HepG2 (cell line): ENCODE measurements at regions not wholly inside any gene's neighbourhood (a gene's known extent, or its start where the extent isn't known, plus 50 kb on each side); places are given as distances from the start of the nearest gene placed in this dataset.

Source experiments
- ATAC-seq: fragments of 200-7000 bp; cut with Tn5 transposase; 3 replicates; pipeline ENCODE4 v1.9.1; 2020; ENCODE audit warnings: mild to moderate bottlenecking, moderate library complexity
- BruUV-seq: library from RNA; stranded (reverse); fragments of 400-500 nt; replicated peaks from 2 replicates; lab custom pipeline; 2021; lab: Mats Ljungman, UMichigan
- CTCF ChIA-PET: fragments of 300-600 bp; formaldehyde crosslinking; extraction: SDS; loops from one replicate; lab custom pipeline; 2021; ENCODE audit warnings: low total read pairs, inconsistent platforms, low intra/inter-chr PET ratio; lab: Yijun Ruan, JAX
- POLR2A ChIA-PET: fragments of 350-600 bp; sonication (Branson Sonifier 250); formaldehyde crosslinking; loops from one replicate; lab custom pipeline; 2020; ENCODE audit warnings: antibody characterized with exemption, inconsistent platforms; lab: Yijun Ruan, JAX
- DNase-seq: peaks from one replicate; pipeline ENCODE4 v3.0.0-alpha.2; 2015; ENCODE audit warnings: low spot score
- FAIRE-seq: peaks from 3 replicates; lab custom pipeline; 2011; peaks lifted over from hg19 to GRCh38; lab: Jason Lieb, UNC
- H2AFZ ChIP-seq: one replicate; pipeline ENCODE4 v1.6.1; 2011; ENCODE audit warnings: low read length, inconsistent platforms
- H3K27ac ChIP-seq: fragments of 300-600 bp; 3 replicates; pipeline ENCODE4 v1.8.0; 2011; ENCODE audit warnings: mixed run types, mild to moderate bottlenecking, mixed read lengths, low read length, inconsistent platforms; ENCODE audit not compliant: insufficient read depth; ENCODE audit errors: extremely low read length
- H3K27me3 ChIP-seq, 2 experiments: fragments of 200-600 bp in 1 of 2; 2 replicates in 1 of 2; 3 replicates in 1 of 2; pipeline versions ENCODE4 v1.6.0 to v1.8.0; 2011; ENCODE audit warnings: low read length in 2 of 2, mild to moderate bottlenecking in 2 of 2, moderate library complexity in 2 of 2, inconsistent platforms in 1 of 2; ENCODE audit not compliant: insufficient read depth in 2 of 2, control insufficient read depth in 1 of 2
- H3K36me3 ChIP-seq, 2 experiments: fragments of 200-600 bp in 1 of 2; replicated peaks in 1 of 2; 2 replicates in 1 of 2; 3 replicates in 1 of 2; pipeline versions ENCODE4 v1.5.1 to v1.8.0; 2011; ENCODE audit warnings: low read length in 2 of 2, inconsistent platforms in 1 of 2; ENCODE audit not compliant: insufficient read depth in 2 of 2, control insufficient read depth in 1 of 2
- H3K4me1 ChIP-seq: 2 replicates; pipeline ENCODE4 v1.5.1; 2012; ENCODE audit warnings: low read length, inconsistent platforms; ENCODE audit not compliant: insufficient read depth
- H3K4me2 ChIP-seq: 2 replicates; pipeline ENCODE4 v1.6.0; 2011; ENCODE audit warnings: low read depth, low read length, inconsistent platforms
- H3K4me3 ChIP-seq, 3 experiments: fragments of 200-600 bp in 1 of 3; sonication (generic), shearing (Covaris generic) in 1 of 3; replicated peaks in 1 of 3; 2 replicates each; pipeline ENCODE4 v1.5.1; 2011 to 2016; ENCODE audit warnings: low read length in 3 of 3, inconsistent platforms in 2 of 3, low read depth in 2 of 3, mild to moderate bottlenecking in 2 of 3, control low read depth in 1 of 3, mixed read lengths in 1 of 3; ENCODE audit not compliant: insufficient read depth in 1 of 3
- H3K79me2 ChIP-seq: one replicate; pipeline ENCODE4 v1.6.1; 2011; ENCODE audit warnings: low read length, inconsistent platforms; ENCODE audit not compliant: insufficient read depth
- H3K9ac ChIP-seq: 2 replicates; pipeline ENCODE4 v1.6.0; 2011; ENCODE audit warnings: mild to moderate bottlenecking, low read depth, low read length, inconsistent platforms; ENCODE audit not compliant: insufficient read depth
- H3K9me3 ChIP-seq: 2 replicates; pipeline ENCODE4 v1.5.1; 2012; ENCODE audit warnings: mild to moderate bottlenecking, low read length
- H4K20me1 ChIP-seq: 2 replicates; pipeline ENCODE4 v1.6.0; 2011; ENCODE audit warnings: inconsistent platforms, mild to moderate bottlenecking, low read length, moderate library complexity; ENCODE audit not compliant: insufficient read depth
- BHLHE40 ChIP-seq: IDR thresholded peaks from 2 replicates; pipeline ENCODE4 v1.6.1; 2011; ENCODE audit warnings: low read length, improper control_type of control experiment
- DNMT1 ChIP-seq: sonication (generic); formaldehyde crosslinking; IDR thresholded peaks from 2 replicates; pipeline ENCODE4 v1.5.1; 2020; ENCODE audit warnings: mild to moderate bottlenecking, missing genetic modification reagents
- HNRNPL ChIP-seq: fragments of 200-400 bp; formaldehyde crosslinking; IDR thresholded peaks from 2 replicates; pipeline ENCODE4 v1.6.1; 2017; ENCODE audit warnings: mild to moderate bottlenecking, low read depth, low read length
- LRRFIP1 ChIP-seq: sonication (generic); formaldehyde crosslinking; conservative IDR thresholded peaks from 2 replicates; pipeline ENCODE4 v1.4.0; 2020; ENCODE audit warnings: missing genetic modification reagents
- SAP130 ChIP-seq: IDR thresholded peaks from 2 replicates; pipeline ENCODE4 v1.6.1; 2016; ENCODE audit warnings: low read depth
- TFAP4 ChIP-seq: sonication (generic); IDR thresholded peaks from 2 replicates; pipeline ENCODE4 v1.6.1; 2016; ENCODE audit warnings: low read depth, borderline replicate concordance
- ZBTB1 ChIP-seq: sonication (generic); formaldehyde crosslinking; IDR thresholded peaks from 2 replicates; pipeline ENCODE4 v1.4.0; 2020; ENCODE audit warnings: missing genetic modification reagents, borderline replicate concordance
- ZNF572 ChIP-seq: sonication (generic); formaldehyde crosslinking; IDR thresholded peaks from 2 replicates; pipeline ENCODE4 v1.5.1; 2020; ENCODE audit warnings: mild to moderate bottlenecking, missing genetic modification reagents
- ZNF678 ChIP-seq: sonication (generic); formaldehyde crosslinking; IDR thresholded peaks from 2 replicates; pipeline ENCODE4 v1.4.0; 2020; ENCODE audit warnings: mild to moderate bottlenecking, missing genetic modification reagents
- ZNF709 ChIP-seq: sonication (generic); formaldehyde crosslinking; IDR thresholded peaks from 2 replicates; pipeline ENCODE4 v1.5.0; 2020; ENCODE audit warnings: mild to moderate bottlenecking, missing genetic modification reagents
- ZNF75D ChIP-seq: sonication (generic); formaldehyde crosslinking; IDR thresholded peaks from 2 replicates; pipeline ENCODE4 v1.8.1; 2023; ENCODE audit warnings: missing genetic modification reagents, mild to moderate bottlenecking, borderline replicate concordance
- WGBS: methylation state at CpG from one replicate; pipeline ENCODE4 v1.1.6; 2017; ENCODE audit warnings: low lambda C conversion rate; 5-methylcytosine and 5-hydroxymethylcytosine counted together
- in situ Hi-C: cut with HindIII; loops from 2 replicates; pipeline ENCODE4 v1.10.0; 2017; ENCODE audit warnings: low pct_unique_long_range_greater_than_20kb; ENCODE audit not compliant: extremely low pct_ligation_motif_present
- intact Hi-C: fragments of 100-400 bp; cut with micrococcal nuclease; formaldehyde crosslinking; loops from one replicate; pipeline ENCODE4 v1.10.0; 2022; ENCODE audit not compliant: unreplicated experiment
- TF ChIP-seq, protein P1 (sequence below): sonication (generic); formaldehyde crosslinking; IDR thresholded peaks from 2 replicates; pipeline ENCODE4 v1.5.0; 2020; ENCODE audit warnings: missing genetic modification reagents, mild to moderate bottlenecking, borderline replicate concordance
- TF ChIP-seq, protein P2 (sequence below): sonication (generic); formaldehyde crosslinking; IDR thresholded peaks from 2 replicates; pipeline ENCODE4 v1.5.1; 2020; ENCODE audit warnings: missing genetic modification reagents, mild to moderate bottlenecking, borderline replicate concordance

DNA sequence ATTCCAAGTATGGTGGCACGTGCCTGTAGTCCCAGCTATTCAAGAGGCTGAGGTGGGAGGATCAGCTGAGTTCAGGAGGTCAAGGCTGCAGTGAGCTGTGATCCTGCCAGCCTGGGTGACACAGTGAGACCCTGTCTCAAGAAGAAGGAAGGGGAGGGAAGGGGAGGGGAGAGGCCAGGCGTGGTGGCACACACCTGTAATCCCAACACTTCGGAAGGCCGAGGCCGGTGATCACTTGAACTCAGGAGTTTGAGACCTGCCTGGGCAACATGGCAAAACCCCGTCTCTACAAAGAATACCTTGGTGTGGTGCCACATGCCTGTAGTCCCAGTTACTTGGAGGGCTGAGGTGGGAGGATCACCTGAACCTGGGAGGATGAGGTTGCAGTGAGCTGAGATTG lies 145.7 kb downstream of the SHANK2 start:
- FAIRE-seq (no peak), ATAC-seq (no peak), DNase-seq (no peak)
- Histone ChIP-seq H3K79me2 (no peaks in the 10 kb centered on the region), H3K27me3 (no peaks in the 10 kb centered on the region), H3K27ac (no peak overlapping the region), H3K36me3 (peaks cover 44 to 78% of the 10 kb centered on the region in 2 experiments), H3K4me1 (no peaks in the 10 kb centered on the region), H3K4me3 (no peak overlapping the region), H4K20me1 (no peaks in the 10 kb centered on the region), H2AFZ (no peak overlapping the region), H3K9me3 (no peaks in the 10 kb centered on the region), H3K4me2 (no peak overlapping the region), H3K9ac (no peak overlapping the region)
- in situ Hi-C loops, result no loop called here
- TF ChIP-seq SAP130 (CRISPR knock-in tag) (no peak), ZNF572 (CRISPR knock-in tag) (no peak), DNMT1 (no peak), ZNF678 (no peak), ZNF709 (CRISPR knock-in tag) (no peak), ZNF75D (CRISPR knock-in tag) (no peak), TFAP4 (no peak), ZBTB1 (CRISPR knock-in tag) (no peak), LRRFIP1 (no peak), BHLHE40 (no peak), HNRNPL (no peak)
- TF ChIP-seq, protein P1, sequence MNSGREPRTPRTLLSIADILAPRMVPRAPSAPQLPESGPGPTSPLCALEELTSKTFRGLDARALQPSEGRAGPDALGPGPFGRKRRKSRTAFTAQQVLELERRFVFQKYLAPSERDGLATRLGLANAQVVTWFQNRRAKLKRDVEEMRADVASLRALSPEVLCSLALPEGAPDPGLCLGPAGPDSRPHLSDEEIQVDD, result no peak
- TF ChIP-seq, protein P2, sequence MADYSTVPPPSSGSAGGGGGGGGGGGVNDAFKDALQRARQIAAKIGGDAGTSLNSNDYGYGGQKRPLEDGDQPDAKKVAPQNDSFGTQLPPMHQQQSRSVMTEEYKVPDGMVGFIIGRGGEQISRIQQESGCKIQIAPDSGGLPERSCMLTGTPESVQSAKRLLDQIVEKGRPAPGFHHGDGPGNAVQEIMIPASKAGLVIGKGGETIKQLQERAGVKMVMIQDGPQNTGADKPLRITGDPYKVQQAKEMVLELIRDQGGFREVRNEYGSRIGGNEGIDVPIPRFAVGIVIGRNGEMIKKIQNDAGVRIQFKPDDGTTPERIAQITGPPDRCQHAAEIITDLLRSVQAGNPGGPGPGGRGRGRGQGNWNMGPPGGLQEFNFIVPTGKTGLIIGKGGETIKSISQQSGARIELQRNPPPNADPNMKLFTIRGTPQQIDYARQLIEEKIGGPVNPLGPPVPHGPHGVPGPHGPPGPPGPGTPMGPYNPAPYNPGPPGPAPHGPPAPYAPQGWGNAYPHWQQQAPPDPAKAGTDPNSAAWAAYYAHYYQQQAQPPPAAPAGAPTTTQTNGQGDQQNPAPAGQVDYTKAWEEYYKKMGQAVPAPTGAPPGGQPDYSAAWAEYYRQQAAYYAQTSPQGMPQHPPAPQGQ (CRISPR knock-in tag), result no peak
- POLR2A ChIA-PET, result no interaction called here
- intact Hi-C loops, result no loop called here
- WGBS, result 94% methylated on average over 6 of the region's 6 CpGs
- CTCF ChIA-PET, result no interaction called here
- no TSS peak for BruUV-seq
